ENCODE measurements at regions not wholly inside any gene's neighbourhood (a gene's known extent, or its start where the extent isn't known, plus 50 kb on each side); places are given as distances from the start of the nearest gene placed in this dataset.

- no peak for TF ChIP-seq POLR2AphosphoS5 (IDR thresholded peaks at IDR 0.05; ENCODE audit: insufficient read depth in 1 of 2, low read depth in 1 of 2)
- no peak for TF ChIP-seq CTCF (IDR thresholded peaks at IDR 0.05)
- no peak for TF ChIP-seq POLR2A (IDR thresholded peaks at IDR 0.05)
Measured at GRCh38 chr10:129274748-129275474, 192.1 kb upstream of the MGMT start.
